ENCODE measurements at regions not wholly inside any gene's neighbourhood (a gene's known extent, or its start where the extent isn't known, plus 50 kb on each side); places are given as distances from the start of the nearest gene placed in this dataset.
"Not testable (repeated sequence)": the region's sequence is repeated elsewhere in the genome, so short reads cannot be mapped to it uniquely, and the experiment has no call there.

DNA sequence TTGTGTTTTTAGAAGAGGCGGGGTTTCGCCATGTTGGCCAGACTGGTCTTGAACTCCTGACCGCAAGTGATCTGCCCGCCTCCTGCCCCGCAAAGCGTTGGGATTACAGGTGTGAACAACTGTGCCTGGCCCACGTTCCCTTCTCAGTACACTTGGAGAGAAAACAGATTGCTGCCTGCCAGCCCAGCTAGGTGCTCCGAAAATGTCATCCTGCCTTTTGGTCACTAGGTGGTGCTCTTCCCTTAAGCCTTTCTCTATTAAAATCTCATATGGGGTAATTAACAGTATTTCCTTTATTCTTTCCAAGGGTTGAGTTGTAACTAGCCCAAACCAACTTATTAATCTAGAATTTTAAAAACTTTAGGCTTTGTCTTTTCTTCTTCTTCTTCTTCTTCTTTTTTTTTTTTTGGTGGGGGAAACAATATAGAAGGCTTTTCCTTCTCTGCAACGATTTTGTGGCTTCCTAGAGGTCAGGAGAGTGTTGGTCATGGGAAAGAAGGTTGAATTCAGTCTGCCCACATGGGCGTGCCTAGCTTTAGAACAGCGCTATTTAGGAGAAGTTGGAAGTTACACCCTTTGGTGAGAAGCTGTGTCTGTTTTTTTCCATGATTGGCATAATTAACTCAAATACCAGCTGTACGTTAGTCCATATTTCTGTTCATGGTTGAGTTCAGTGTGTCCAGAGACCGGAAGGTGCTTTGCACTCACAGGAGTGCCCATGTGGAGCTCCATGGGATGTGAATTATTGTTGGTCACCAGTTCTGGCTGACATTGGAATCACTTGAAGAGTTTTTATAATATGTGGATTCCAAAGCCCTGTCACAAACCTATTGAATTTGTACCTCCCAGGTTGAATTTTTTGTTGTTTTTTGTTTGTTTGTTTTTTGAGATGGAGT, 110.1 kb downstream of the LAT start:
- not testable (repeated sequence) for DNase-seq

DNA sequence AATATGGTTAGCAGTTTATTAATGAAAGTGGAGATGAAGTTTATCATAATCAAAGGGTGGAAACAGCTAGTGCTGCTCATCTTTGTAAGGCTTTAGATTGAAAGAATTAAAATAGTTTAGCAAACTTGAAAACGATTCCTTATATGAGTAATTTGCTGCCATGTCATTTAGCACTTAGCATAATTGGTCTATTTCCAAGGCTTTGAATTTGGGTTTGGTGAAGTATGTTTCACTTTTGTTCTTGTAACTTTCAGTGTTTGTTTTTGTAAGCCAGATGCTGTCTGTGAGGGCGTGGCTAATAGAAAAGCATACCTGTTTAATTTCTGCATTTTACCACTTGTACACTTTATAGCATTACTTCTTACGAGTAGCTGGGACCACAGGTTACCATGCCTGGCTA, 109.5 kb downstream of the LAT start:
- not testable (repeated sequence) for DNase-seq

DNA sequence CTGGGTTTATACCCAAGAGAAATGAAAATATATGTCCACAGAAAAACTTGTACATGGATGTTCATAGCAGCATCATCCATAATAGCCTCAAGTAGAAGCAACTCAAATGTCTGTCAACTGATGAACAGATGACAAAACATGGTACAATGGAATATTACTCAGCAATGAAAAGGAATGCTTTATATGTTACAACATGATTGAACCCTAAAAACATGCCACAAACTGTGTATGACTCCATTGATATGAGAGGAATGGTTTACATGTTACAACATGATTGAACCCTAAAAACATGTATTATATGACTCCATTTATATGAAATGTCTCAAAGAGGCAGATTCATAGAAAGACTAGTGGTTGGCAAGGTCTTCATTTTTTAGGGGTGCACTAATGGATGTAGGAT, 104.8 kb downstream of the LAT start:
- not testable (repeated sequence) for DNase-seq

DNA sequence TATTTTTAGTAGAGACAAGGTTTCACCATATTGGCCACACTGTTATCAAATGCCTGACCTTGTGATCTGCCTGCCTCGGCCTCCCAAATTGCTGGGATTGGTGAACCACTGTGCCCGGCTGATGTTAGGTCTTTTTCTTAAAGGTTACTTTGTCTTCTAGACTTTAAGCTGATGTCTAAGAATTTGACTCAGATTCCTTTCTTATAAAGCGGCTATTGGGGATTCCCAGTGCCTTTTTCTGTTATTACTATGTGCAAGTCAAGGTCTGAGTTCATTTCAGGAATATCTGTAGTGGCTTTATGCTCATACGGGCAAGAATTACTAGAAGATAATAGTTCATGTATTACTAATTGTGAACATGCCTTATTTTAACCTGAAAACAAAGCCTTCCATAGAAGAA, 102.8 kb downstream of the LAT start:
- not testable (repeated sequence) for DNase-seq

DNA sequence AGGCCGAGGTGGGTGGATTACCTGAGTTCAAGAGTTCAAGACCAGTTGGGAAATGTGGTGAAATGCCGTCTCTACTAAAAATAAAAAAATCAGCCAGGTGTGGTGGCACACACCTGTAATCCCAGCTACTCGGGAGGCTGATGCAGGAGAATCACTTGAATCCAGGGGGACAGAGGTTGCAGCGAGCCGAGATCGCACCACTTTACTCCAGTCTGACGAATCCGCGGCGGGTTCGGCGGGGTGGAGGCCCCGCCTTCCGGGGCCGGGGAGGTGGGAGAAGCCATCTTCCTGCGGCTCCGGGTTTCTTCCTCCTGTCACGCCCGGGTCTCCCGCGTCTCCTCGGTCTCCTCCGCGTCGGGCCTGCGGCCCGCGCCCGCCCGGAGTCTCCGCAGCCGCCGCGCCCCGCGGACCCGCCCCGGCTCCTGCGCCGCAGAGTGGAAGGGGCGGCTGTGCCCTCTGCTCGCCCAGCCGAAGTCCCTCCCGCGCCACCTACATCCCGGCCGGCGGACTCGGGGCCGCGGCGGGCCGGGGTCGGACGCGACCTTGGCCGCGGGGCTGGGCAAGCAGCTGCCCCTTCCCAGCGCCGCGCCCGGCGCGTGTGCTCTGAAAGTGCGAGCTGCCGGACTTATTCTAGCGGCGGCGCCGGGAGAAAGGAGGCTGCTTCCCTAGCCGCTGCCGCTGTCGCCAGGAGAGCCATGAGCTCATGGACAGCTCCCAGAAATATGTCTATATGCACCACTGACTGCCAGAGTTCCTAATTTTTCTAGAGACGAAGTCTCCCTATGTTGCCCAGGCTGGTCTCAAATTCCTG, 97.2 kb downstream of the LAT start:
- peak; percentile 25 for DNase-seq

DNA sequence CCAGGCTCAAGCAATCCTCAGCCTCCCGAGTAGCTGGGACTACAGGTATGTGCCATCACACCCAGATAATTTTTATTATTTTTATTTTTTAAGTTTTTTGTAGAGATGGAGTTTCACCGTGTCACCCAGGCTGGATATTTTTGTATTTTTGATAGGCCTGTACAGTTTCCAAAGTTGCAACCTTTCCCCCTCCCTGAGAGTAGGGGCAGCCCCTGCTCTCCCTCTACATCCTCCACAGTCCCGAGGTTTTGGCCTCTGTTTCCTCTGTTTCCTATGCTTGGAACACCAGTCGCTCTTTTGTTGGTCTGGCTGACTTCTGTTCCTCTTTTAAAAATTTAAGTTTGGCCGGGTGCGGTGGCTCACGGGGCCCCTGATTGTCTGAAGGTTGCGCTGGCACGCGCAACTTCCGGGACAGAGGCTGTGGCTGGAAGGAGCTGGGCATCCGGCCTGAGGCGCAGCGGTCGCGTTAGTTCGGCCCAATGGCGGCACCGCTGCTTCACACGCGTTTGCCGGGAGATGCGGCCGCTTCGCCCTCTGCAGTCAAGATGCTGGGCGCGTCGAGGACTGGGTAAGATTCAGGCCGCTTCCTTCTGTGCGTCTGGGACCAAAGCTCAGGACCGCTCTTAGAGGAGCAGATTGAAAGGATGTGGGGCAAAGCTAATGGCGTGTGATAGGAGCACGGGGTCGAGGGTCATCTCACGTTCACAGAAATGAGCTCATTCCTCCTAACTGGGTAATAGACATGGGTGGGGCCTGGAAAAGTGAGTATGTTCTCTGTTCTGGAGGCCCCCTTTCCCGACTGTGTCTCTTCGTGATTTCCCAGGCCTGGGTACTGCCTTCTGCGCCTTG, 89.9 kb downstream of the LAT start:
- DNase-seq = not testable (repeated sequence)

DNA sequence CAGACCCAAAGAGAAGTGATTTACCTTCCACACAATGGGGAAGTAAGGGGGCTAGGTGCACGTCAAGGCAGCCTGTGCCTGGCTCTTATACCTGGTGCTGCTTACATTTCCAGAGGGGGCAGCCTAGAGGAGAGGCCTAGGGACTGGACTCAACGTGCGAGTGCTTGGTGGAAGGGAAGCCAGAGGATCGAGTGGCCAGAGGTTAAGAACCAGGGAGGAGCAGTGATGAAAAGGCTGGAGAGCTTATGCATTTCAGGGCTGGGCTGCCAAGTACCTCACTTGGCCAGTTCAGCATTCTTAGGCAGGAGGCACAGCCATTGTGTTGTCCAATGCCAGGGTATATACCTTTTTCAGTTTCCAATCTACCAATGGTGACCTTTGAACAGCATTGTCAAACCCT, 77.4 kb downstream of the LAT start:
- not testable (repeated sequence) for DNase-seq

DNA sequence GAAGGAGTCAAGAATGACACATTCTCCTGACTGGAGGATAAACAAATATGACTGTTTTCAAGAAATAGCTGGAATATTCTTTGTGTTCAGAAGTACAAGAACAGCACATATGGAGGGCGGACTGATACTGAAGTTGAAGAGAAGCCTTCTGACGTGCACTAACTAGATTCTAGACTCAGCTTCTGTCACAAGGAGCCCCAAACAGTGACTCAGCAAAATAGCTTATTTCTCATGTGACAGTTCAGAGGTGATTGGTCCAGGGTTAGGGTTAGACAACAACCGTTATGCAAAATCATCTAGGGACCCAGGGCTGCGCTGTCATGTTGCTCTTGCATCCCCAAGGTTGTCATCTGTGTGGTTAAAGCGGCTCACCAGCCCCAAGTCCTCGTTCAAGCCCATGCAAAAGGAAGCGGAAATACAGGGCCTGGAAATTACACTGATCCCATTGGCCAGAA, 76.6 kb downstream of the LAT start:
- DNase-seq = not testable (repeated sequence)

DNA sequence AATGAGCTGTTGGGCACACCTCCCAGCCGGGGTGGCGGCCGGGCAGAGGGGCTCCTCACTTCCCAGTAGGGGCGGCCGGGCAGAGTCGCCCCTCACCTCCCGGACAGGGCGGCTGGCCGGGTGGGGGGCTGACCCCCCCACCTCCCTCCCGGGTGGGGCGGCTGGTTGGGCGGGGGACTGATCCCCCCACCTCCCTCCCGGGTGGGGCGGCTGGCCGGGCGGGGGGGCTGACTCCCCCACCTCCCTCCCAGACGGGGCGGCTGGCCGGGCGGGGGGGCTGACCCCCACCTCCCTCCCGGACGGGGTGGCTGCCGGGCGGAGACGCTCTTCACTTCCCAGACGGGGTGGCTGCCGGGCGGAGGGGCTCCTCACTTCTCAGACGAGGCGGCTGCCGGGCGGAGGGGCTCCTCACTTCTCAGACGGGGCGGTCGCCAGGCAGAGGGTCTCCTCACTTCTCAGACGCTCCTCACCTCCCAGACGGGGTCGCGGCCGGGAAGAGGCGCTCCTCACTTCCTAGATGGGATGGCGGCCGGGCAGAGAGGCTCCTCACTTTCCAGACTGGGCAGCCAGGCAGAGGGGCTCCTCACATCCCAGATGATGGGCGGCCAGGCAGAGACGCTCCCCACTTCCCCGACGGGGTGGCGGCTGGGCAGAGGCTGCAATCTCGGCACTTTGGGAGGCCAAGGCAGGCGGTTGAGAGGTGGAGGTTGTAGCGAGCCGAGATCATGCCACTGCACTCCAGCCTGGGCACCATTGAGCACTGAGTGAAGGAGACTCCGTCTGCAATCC, 75.4 kb downstream of the LAT start:
- DNase-seq = not testable (repeated sequence)

DNA sequence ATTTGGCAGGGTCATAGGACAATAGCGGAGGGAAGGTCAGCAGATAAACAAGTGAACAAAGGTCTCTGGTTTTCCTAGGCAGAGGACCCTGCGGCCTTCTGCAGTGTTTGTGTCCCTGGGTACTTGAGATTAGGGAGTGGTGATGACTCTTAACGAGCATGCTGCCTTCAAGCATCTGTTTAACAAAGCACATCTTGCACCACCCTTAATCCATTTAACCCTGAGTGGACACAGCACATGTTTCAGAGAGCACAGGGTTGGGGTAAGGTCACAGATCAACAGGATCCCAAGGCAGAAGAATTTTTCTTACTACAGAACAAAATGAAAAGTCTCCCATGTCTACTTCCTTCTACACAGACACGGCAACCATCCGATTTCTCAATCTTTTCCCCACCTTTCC, 74.7 kb downstream of the LAT start:
- not testable (repeated sequence) for DNase-seq
